Upper lobe of left lung (tissue), 4 donors: ENCODE measurements at regions not wholly inside any gene's neighbourhood (a gene's known extent, or its start where the extent isn't known, plus 50 kb on each side); places are given as distances from the start of the nearest gene placed in this dataset.

Experiments
- CTCF ChIP-seq, 6 experiments: fragments of 450-650 bp in 4 of 6; fragments of 200-600 bp in 2 of 6; sonication (generic) in 2 of 6; IDR thresholded peaks; one replicate each; pipeline ENCODE4 v1.5.1; 2016 to 2019; ENCODE audit warnings: antibody characterized with exemption in 6 of 6
- EP300 ChIP-seq, 4 donors: sonication (generic); formaldehyde crosslinking; IDR thresholded peaks; one replicate each; pipeline ENCODE4 v1.5.1; 2017; ENCODE audit warnings: antibody characterized with exemption in 4 of 4, control low read depth in 2 of 4
- POLR2A ChIP-seq, 4 donors: fragments of 450-650 bp; IDR thresholded peaks; one replicate each; pipeline ENCODE4 v1.5.1; 2016 to 2017; ENCODE audit warnings: antibody characterized with exemption in 4 of 4, mild to moderate bottlenecking in 2 of 4
- POLR2AphosphoS5 ChIP-seq, 2 donors: sonication (generic); formaldehyde crosslinking; IDR thresholded peaks; one replicate each; pipeline ENCODE4 v1.5.1; 2017; ENCODE audit warnings: antibody characterized with exemption in 2 of 2

GRCh38 chr17:59494757-59495368 is 70.5 kb upstream of the DHX40 start:
- TF ChIP-seq CTCF (IDR thresholded peaks at IDR 0.05) (no peak), POLR2A (IDR thresholded peaks at IDR 0.05) (no peak), EP300 (IDR thresholded peaks at IDR 0.05) (no peak), POLR2AphosphoS5 (IDR thresholded peaks at IDR 0.05) (no peak)
